ENCODE measurements at regions not wholly inside any gene's neighbourhood (a gene's known extent, or its start where the extent isn't known, plus 50 kb on each side); places are given as distances from the start of the nearest gene placed in this dataset.

DNA sequence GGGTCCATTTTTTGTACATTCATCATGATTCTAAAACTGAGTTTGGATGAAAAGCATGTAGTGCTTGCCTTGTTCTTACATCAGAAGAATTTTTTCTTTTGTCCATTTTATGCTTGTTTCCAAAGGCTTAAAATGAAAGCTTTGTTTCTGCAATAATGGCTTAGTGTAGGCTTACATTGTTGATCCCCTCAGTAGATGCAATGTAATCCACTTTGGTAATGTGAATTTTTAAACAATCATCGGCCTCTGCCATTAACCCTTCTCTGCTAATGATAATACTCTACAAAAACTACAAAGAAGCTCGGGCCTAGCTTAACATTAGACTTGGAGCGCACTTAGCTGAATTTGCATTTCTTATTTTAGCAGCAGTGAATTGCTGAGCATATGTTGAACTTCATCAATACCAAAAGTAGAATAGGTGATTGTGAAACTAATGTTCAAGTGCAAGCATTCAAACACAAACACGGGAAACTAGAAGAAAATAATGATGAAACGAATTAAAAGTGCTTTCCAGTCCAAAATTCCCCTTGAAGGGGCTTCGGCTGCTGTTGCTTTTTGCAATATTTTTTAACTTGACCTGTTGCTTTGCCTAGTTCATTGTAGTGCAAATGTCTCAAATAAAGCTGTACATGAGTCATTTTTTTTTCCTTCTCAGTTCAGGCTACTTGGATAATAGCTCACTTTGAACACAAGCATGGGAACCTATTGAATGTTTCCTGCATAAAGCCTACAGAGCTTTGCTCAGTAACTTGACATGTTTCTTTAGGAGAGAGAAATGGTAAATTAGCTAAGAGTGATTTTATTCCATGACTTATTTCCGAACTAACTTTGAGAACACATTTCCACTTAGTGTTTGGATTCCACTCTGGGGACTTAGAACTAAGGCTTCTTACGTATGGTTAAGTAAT, 66.5 kb downstream of the SLIT2 start:
- Mint-ChIP-seq H3K4me1 (peaks cover 52% of the 10 kb centered on the region), H3K27ac (peak overlapping the region; percentile 83)

DNA sequence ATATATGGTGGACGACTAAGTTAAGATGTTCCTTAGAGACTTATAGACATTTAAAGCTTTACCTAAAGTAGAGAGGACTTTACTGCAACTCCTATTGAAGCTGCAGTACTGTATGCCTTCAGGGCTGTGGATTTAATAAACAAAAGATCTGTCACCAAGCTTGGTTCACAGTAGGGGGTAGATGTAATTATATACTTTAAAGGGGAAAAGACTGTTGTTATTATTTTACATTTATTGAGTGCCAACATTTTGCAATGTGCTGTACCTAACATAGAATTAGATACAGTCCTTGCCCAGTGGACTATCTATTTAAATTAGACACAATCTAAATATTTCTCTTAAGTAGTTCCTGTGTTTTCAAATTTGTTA, 67.2 kb downstream of the SLIT2 start:
- H3K27ac Mint-ChIP-seq: peak overlapping the region; percentile 1
- TF ChIP-seq CTCF (IDR thresholded peaks at IDR 0.05): no peak
- peaks cover 56% of the 10 kb centered on the region for H3K4me1 Mint-ChIP-seq
- H3K27me3 Mint-ChIP-seq (ENCODE audit: low read depth, poor library complexity): no peaks in the 10 kb centered on the region
- H3K36me3 Mint-ChIP-seq (ENCODE audit: low read depth): peaks cover 15% of the 10 kb centered on the region
- DNase-seq: no peak
- H3K9me3 Mint-ChIP-seq: no peaks in the 10 kb centered on the region
- H3K4me3 Mint-ChIP-seq: no peak overlapping the region

More for the DNA sequence above, 66.5 kb downstream of the SLIT2 start:
- no peak for DNase-seq
- Mint-ChIP-seq H3K9me3 (no peaks in the 10 kb centered on the region), H3K27me3 (ENCODE audit: low read depth, poor library complexity) (no peaks in the 10 kb centered on the region), H3K4me3 (no peak overlapping the region), H3K36me3 (ENCODE audit: low read depth) (peaks cover 15% of the 10 kb centered on the region)
- TF ChIP-seq CTCF (IDR thresholded peaks at IDR 0.05): no peak

DNA sequence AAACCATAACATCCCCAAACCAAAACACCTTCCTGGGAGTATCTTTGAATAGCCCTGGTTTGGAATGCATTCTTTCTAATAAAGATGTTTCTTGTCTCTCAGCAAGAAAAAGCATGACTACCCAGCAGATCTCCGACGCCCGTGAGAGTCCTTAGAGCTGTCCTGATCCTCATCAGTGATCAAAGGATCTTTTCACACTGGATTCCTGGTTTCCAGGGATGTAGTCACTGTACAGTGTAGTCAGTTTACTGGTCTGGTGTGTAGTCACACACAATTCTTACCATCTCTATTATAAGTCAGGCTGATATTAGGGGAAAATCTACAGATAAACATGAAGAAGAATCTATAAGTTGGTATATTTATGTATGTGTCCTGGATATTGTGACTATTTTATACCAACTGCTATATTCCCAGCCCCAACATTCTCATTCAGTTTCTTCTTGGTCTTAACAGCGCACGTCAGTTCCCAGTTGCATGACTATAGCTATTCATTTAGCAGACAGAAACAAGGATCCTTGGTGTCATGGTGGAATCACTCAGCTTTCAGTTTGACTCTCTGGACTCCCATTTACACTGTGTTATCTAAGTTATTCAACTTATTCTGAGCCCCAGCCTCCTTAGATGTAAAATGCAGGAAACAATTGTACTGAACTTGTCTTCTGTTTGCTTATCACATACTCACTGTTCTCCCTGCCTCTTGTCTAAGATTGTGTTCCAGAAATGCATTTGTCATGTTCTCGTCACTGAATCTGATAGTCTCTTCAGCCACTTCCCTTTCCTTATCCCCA, 68.3 kb downstream of the SLIT2 start:
- no peak for DNase-seq
- TF ChIP-seq CTCF (IDR thresholded peaks at IDR 0.05): no peak
- Mint-ChIP-seq H3K27ac (peak overlapping the region; percentile 78), H3K36me3 (ENCODE audit: low read depth) (peaks cover 15% of the 10 kb centered on the region), H3K9me3 (no peaks in the 10 kb centered on the region), H3K4me3 (no peak overlapping the region), H3K27me3 (ENCODE audit: low read depth, poor library complexity) (no peaks in the 10 kb centered on the region), H3K4me1 (peaks cover 61% of the 10 kb centered on the region)

- no peak for TF ChIP-seq CTCF (IDR thresholded peaks at IDR 0.05)
- Mint-ChIP-seq H3K27me3 (ENCODE audit: low read depth, poor library complexity) (no peaks in the 10 kb centered on the region), H3K4me3 (no peak overlapping the region), H3K9me3 (no peaks in the 10 kb centered on the region), H3K36me3 (ENCODE audit: low read depth) (peaks cover 15% of the 10 kb centered on the region), H3K4me1 (peaks cover 57% of the 10 kb centered on the region), H3K27ac (no peak overlapping the region)
- no peak for DNase-seq
Observed at GRCh38 chr4:20323991-20324390, 72.3 kb downstream of the SLIT2 start.

DNA sequence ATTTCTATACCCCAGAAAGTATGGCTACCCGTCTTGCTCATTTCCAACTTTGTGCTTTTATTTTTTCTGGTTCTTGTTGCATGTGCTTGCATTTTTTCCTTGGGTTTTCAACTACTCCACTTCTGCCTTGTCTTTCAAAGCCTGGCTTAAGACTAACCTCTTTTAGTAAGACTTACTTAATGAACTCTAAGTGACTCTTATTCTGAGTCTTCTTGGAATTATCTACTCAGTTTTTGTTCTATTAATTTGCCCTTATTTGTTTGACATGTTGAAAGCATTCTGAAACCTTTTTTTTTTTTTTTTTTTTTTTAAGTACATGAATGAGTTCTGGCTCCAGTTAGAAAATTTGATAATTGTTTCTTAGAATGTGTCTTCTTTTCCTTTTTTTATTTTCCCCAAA, 74.8 kb downstream of the SLIT2 start:
- no peak for TF ChIP-seq CTCF (IDR thresholded peaks at IDR 0.05)
- no peak overlapping the region for H3K4me3 Mint-ChIP-seq
- no peaks in the 10 kb centered on the region for H3K27me3 Mint-ChIP-seq (ENCODE audit: low read depth, poor library complexity)
- DNase-seq: no peak
- H3K4me1 Mint-ChIP-seq: peaks cover 33% of the 10 kb centered on the region
- H3K9me3 Mint-ChIP-seq: no peaks in the 10 kb centered on the region
- H3K36me3 Mint-ChIP-seq (ENCODE audit: low read depth): peaks cover 4% of the 10 kb centered on the region
- peak overlapping the region; percentile 60 for H3K27ac Mint-ChIP-seq
